NCI-H1417 treated with DMSO at 0.1 percent for 48 hours (cell line): ENCODE measurements at regions not wholly inside any gene's neighbourhood (a gene's known extent, or its start where the extent isn't known, plus 50 kb on each side); places are given as distances from the start of the nearest gene placed in this dataset.
"Not testable (repeated sequence)": the region's sequence is repeated elsewhere in the genome, so short reads cannot be mapped to it uniquely, and the experiment has no call there.

Experiments used
- DNase-seq: peaks from one replicate; lab custom pipeline; 2025; lab: John Stamatoyannopoulos, UW

DNA sequence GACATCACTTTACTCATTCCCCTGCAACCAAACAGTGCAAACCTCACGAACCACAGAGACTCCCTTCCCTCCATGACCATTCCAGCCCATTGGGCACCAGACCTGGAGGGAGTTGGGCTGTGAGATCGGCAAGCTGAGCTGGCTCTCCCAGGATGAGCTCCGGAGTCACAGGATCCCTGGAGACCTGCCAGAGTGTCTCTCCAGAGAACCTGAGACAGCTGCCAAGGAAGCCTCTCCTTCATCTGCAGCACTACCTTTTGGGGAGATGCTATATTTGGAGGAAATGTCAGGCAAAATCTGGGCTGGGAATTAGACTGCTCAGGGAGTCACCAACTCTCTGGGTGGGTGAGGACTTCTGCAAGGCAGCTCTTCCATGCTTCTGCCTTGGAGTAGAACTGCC lies 417.4 kb downstream of the TNS1 start:
- DNase-seq, result no peak

DNA sequence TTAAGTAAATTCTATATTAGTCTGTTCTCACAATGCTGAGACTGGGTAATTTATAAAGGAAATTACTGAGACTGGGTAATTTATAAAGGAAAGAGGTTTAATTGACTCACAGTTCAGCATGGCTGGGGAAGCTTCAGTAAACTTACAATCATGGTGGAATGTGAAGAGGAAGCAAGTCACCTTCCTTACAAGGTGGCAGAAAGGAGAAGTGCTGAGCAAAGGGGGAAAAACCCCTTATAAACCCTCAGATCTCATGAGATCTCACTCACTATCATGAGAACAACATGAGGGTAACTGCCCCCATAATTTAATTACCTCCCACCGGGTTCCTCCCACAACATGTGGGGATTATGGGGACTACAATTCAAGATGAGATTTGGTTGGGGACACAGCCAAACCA lies 422.4 kb downstream of the TNS1 start:
- not testable (repeated sequence) for DNase-seq

DNA sequence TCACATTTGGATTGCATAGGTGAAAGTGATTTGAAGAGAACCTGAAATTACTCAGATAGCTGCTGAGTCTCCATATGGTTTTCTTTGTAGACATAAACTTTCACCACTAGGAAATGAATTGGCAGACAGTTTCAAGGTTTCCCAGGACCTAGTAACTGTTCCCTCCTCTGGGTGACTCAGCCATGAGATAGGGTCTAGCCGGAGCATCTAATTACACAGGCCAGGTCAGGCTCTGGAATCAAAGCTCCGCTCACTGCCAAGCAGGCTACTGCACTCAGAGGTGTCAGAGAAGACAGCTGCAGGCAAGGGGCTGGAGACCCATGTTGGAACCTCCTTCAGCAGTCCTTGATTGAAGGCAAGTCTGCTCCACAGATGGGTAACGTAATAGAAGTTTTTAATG lies 429.2 kb downstream of the TNS1 start:
- no peak for DNase-seq

DNA sequence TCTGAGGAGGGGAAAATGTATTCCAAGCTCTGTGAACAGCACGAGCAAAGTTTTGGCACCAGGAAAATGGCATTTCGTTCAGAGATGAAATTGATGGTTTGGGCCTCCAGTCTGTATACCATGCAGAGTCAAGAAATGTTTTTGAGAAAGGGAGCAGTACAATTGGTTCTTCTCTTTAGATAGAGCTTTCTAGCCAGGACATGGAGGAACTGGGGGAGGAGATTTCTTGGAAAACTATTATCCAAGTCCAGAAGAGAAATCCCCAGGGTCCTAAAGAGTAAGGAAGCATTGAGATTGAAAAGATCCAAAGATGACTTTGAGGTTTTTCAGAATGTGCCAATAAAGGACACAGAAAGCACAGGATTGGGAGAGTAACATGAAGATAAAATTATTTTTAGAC lies 432.4 kb downstream of the TNS1 start:
- DNase-seq, result no peak

DNA sequence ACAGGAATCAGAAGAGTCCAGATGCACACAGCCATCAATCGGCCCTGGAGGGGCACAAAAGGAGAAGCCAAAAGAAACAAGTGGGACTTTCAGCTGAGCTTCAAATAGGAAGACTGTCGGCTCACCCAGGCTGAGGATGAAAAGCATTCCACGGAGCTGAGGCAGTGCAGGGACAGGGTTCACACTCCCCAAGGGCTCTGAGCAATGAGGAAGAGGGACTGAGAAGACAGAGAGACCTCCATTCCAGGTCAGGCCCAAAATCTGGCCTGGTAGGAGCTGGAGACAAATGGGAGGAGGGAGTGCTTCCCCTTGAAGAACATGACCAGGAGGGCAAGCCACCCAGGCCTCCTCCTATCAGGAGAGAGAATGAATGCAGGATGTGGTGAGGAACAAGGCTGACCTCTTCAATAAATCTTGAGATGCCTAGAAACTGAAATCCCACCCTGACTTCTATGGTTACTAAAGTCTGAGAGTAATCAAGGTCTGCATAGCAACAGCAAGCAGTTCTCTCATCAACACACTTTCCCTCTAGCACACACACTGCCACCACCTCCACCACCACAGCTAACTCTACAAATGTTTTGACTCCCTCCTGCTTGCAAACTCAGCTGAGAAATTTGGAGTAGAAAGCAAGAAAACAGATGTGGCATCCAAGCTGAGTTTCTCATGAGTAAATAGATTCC lies 434.4 kb downstream of the TNS1 start:
- no peak for DNase-seq

DNA sequence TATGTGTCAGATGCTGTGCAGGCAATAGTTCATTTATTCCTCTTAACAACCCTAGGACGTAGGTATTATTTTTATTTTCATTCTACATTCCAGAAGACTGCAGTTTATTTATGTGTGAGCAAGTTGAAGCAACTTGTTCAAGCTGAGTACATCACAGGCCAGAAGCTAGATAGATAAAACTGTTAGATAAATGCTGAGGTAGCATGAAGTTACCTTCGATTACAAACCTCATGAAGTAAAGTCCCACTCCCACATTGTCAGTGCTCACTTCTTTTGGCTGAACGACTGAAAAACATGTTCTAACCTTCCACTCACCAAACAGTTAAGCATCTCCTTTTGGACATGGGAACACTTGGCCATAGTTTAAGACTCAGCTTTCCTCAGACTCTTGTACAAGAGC lies 439.2 kb downstream of the TNS1 start:
- no peak for DNase-seq

DNA sequence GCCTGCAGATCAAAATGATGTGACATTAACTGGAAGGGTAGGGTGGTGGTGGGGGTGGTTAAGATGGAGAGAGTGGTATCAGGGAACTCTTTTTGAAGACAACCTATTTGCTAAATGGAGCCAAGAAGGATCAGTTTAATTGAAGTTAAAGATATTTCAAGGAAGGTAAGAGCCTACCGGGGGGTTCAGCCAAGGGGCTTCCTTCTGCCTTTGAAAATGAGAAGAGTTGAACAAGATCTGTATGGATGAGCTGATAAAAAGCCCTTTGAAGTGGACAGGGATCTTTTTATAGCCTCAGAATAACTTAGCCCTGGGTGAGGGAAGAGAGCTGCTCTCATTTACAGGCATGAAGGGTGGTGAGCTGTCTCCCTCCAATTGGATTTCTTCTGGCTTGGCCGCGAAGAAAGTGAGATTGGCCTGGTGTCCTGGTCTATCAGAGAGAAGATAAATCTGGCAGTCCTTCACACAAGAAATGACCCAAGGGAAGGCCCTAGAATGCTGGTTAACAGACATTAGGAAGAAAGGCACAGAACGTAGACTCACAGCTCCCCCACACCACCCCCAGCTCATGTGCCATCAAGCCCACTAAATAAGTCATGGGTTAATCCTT lies 439.8 kb downstream of the TNS1 start:
- no peak for DNase-seq

DNA sequence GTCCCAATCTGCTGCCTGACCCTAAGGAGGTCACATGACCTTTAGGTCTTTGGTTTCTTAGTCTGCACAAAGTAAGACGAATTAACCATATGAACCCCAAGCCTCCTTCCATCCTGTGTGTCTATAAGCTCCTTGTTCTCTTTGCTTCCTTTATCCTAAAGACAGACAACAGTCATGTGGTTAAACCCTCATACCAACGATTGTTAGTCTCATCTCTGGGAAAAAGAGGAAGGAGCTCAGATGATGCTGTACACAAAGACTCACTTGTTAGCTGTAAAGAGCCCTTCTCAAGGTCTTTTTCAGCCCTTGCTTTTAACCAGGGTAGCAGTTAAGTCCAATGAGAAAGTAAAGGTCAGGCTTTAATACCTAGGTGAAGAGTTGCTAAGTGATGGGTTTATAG lies 443.7 kb downstream of the TNS1 start:
- DNase-seq, result no peak

DNA sequence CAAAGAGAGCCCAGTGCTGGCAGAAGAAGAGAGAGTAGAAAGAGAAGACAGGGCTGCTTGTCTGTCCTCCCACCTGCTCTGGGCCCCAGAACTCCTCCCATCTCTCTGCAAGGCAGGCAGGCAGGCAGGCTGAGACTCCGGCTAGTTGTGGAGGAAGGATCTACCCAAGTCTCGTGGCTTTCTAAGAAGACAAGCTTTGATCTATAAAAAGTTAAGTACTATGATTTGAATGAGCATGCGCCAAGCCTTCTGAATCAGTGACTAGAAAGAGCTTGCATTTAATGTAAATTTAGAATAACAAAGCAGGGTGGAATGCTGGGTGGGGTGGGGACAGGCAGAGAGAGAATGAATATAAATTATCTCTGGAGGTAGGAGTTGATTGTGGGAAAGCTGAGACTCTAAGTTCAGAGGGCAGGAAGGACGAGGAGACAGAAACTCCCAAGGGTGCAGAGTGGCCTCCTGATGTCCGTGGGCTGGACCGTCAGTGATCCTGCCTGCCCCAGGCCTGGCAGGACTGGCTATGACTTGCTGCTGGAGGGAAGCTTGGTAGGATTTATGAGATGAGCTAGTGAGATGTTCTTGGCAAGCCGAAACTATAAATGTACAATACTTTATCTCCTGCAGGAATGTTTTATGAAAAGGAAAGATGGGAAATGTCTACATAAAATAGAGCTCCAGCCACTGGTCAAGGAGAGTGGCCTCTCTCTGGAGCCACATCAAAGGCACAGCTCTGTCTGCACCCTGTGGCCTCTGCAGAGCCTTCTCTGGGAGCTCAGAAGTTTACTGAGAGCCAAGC lies 447.5 kb downstream of the TNS1 start:
- DNase-seq, result no peak

DNA sequence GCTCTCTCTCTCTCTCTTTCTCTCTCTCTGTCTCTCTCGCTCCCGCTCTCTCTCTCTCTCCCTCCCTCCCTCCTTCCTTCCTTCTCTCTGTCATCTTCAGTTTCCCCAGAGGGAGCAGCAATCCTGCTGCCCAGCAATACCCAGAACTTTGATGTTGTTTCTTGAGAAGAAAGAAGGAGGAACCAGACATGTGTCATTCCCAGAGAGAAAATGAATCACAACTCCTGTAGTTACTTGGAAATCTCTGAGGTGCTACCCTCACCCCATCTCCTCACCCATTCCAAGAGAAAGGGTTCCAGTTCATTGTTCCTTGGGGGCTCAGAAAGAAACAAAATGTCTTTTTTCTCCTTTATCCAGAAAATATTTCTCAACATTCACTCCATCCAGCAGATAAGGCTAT lies 449.1 kb downstream of the TNS1 start:
- DNase-seq, result no peak

DNA sequence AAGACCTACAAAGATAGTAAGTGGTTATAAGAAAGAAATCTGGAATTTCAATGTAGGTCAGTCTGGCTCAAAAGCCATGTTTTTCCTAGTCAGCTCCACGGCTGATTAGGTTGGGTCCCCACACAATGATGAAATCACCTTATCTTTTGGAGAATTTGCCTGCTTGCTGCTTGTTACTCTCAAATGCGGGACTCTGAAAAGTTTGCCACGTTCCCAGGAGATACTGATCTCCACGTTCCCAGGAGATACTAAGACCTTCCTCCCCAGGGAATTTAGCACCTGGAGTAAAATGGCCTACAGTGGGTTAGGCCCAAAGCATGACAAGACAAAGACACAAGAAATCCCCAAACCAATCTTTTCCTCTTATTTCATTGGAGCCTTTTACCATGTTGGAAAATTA lies 449.6 kb downstream of the TNS1 start:
- DNase-seq, result no peak

DNA sequence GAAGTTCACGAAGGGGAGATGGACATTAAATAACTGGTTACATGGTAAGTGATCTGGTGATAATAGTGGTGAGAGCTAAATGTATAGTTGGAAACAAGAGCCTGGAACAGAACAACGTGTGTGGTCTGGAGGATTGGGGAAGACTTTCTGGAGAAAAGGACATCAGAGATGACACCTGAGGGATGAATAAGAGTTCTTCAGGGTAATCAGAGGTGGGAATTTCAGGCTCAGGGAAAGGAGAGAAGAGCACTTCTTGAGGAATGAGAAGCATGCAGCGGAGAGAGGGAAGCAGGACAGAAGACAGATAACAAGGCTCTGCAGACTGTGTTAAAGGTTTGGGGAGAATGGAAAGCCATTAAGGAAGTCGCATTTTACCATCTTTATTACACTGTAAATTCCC lies 450.7 kb downstream of the TNS1 start:
- no peak for DNase-seq

DNA sequence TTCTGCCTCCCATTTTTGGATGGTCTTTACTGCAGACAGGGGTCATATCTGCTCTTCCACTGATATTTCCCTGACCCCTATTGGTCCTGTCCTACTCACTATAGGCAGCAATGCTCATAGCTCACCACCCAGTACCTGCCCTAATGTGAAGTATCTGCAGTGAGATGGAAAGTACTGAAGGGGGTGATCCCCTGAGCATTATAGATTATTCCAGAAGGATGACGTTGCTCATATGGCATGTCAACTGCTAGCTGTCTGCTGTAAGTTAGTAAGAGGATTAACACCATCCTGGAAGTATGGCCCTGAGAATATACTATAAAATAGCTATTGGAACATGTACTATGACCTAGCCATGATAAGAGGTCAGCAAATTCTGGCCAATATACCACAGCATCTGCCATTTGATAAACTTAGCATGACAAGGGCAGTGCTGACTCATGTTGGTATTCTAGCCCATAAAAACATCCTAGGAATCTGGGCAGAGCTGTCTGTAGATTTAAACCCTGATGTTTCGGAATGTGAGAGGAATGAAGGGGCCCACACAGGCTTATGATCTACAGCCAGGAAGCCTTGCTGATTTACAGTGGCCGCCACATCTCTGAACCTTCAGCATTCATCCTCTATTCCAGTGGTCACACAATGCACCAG lies 451.4 kb downstream of the TNS1 start:
- DNase-seq, result no peak

DNA sequence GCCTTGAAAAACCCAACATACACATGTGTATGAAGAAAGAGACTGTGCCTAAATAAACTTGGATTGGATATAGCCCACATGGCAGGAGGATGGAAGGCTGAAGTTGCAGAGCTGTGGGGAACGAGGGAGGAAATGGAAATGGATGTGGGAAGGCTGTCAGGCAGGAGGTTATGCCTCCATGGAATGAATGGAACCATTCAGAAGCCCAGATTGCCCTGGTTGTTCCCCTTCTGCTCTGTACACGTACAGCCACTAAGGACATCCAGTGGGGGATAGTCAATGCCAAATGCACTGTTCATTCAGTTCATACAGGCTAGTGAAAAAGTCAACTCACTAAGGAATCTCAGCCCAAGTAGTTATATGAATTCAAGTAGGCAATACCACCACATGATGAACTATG lies 463.7 kb downstream of the TNS1 start:
- DNase-seq, result no peak

DNA sequence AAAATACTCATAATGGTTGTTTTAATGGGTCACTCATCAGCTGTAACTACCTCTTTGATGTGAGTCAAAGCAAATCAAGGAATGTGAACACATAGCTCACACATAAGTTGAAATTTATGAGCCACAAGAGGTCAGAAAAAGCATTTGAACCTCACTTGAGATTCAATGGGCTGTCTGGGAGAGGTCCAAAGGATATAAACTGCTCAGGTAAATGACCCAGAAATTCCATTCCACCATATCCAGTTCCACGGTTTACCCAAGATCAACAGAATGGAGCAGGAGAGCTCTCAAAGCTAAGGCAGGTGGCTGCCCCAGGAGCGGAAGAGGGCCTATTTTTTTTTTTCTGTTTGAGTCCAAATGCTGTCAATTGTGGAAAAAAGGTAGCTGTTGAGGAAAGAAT lies 464.1 kb downstream of the TNS1 start:
- no peak for DNase-seq

DNA sequence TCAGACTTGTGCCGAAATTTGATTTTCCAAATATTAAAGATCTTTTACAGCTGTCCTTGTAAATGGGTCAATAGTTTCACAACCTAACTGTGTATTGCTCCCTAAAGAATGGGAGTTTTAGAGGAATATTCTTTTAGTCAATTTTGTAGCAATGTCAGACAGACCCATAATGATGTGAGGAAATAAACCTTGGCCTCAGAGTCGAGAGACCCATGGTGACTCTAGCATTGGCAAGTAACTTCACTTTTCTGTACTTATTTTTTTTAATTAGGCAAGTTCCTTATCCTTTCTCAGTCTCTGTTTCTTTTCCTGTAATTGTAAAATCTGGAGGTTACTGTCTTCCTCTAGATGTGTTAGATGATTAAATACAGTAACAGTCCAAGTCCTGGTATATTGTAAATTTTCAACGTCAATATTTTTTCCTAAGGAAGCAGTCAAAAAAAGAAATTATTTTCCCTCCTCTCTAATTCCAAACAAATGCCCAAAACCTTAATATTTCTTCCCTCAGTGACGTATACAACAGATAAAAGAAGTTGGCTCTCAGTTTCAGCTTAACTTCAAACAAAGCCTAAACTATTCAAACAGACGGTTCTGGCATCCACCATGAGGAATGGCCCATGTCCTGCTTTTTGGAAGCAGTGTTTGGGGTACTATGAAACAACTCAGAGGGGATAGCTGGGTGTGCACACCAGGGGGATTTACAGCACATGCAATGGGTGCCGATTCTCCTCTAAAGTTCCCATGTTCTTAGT lies 466.7 kb downstream of the TNS1 start:
- DNase-seq, result no peak

DNA sequence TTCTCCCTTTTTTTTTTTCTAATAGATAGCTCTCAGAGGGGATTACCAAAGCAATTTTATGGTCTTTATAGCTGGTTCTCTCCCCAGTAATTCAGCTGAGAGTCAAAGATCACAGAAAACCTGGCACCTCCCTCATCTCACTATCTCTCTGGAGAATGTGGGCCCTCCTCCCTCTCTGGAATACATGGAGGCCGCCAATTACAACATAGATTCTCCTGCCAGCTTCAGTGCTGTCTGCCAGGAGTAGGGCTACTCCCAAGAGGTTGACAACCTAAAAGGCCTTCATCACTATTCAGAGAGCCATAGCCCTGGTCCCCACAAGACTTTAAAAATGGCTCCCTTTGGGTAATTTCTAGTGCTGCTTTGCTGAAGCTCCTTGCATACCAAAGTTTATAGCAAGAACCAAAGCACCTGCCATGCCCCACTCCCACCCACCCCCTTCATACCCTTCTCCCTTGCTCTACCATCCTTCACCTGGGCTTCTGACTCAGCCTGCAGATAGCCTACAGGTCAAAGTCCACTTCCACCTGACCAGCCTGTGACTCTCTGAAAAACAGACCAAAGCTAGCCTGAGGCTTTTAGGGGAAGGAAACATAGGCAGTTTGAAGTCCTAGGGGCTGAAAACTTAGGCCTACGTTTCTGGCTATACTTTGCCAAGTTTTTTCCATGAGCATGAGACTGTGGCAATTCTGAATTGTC lies 472.3 kb downstream of the TNS1 start:
- no peak for DNase-seq

DNA sequence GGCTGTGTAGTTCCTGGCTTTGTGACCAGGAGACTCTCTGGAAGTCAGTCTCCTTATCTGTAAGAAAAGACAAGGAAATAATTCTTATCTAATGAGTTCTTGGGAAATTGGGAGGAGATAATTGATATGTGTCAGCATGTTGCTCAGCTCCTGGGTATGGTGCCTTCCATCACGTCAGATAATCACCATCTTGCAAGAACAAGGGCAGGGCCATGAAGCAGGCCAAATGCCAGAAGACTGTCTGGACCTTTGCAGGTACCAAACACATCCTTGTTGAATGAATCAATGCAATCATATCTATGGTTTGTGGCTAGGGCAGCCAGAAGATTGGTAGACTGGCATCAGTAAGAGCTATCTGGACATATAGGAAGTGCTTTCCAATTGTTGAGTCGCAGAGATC lies 473.5 kb downstream of the TNS1 start:
- no peak for DNase-seq

DNA sequence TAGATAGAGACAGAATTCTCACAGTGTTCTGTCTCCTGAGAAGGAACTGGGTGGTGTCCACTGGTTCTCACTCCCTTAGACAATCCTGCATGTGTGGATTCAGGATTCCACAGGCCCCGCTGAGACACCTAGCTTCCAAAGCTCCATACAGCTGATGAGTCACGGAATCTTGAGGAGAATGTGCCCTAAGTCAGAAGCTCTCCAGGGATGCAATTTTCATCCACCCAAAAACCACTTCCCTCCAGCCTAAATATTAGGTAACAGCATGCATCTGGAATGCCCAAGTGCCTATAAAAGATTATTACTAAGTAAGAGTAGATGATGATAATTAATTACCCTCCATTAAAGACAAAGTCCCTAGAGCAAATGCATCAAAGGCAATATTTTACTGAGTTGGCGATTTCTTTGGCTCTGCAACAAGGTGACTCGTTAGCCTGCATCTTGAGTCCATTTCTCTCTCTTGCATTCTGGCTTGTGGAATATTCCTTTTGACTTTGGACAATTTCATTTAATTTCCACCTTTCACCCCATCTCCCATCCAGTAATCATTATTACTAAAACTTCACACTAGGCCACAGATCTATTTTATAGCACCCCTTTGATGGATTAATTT lies 475.1 kb downstream of the TNS1 start:
- DNase-seq, result no peak

DNA sequence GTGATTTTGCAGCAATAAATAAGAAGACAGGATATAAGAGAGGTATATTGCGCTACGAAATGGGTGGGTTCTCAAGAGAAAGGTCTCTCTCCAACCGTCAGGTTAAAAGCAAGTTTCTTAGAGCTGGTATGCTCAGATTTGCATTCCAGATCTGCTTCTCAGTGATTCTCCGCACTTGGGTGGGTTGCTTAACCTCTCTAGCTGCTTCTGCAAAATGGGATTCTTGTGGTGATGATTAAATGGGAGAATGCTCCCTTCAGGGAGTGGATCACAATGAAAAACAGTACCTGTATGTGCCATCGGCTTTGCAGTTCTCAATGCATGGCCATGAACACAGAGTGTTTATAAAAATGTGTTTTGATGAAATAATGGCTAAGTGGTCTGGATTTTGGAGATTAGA lies 477.7 kb downstream of the TNS1 start:
- no peak for DNase-seq

DNA sequence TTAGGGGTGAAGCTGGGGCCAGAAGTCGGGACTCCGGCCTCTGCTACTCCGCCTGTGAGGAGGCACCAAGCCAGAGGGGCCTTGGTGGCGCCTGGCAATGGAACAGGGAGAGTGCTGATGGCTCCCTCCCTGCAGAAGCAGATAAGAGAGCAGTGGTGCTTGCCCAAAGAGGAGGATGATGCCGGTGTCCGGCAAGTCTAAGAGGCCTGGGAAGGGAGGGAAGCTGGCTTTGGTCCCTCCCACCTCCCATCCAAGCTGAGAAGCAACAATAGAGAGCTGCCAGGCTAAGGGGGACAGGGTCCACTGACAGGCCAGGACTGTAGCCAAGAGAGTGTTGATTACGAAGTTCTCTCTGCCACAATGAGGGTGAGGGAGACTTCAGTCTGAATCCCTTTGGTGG lies 479.5 kb downstream of the TNS1 start:
- no peak for DNase-seq
